Muscle layer of colon (tissue), 2 donors: ENCODE measurements at regions not wholly inside any gene's neighbourhood (a gene's known extent, or its start where the extent isn't known, plus 50 kb on each side); places are given as distances from the start of the nearest gene placed in this dataset.

ENCODE experiments used
- H3K27ac ChIP-seq: one replicate; pipeline ENCODE4 v1.7.0; 2013; ENCODE audit warnings: low read depth, mild to moderate bottlenecking, low read length, moderate library complexity
- H3K27me3 ChIP-seq, 2 donors: one replicate each; pipeline ENCODE4 v1.7.0; 2013; ENCODE audit warnings: low read length in 2 of 2, mild to moderate bottlenecking in 2 of 2; ENCODE audit not compliant: insufficient read depth in 2 of 2, control insufficient read depth in 1 of 2
- H3K36me3 ChIP-seq: one replicate; pipeline ENCODE4 v1.7.0; 2013; ENCODE audit warnings: mild to moderate bottlenecking, low read length; ENCODE audit not compliant: insufficient read depth
- H3K4me1 ChIP-seq: one replicate; pipeline ENCODE4 v1.7.0; 2013; ENCODE audit warnings: mild to moderate bottlenecking, low read length; ENCODE audit not compliant: insufficient read depth
- H3K4me3 ChIP-seq, 2 donors: one replicate each; pipeline ENCODE4 v1.7.0; 2013; ENCODE audit warnings: low read length in 2 of 2, low read depth in 1 of 2, mild to moderate bottlenecking in 1 of 2, moderate library complexity in 1 of 2
- H3K9ac ChIP-seq: one replicate; pipeline ENCODE4 v1.7.0; 2013; ENCODE audit warnings: low read length
- H3K9me3 ChIP-seq: one replicate; pipeline ENCODE4 v1.7.0; 2013; ENCODE audit warnings: mild to moderate bottlenecking, low read length
- donor health status: abdominal sarcoma.
- donor health status: Adenocarcinoma of cecum.

DNA sequence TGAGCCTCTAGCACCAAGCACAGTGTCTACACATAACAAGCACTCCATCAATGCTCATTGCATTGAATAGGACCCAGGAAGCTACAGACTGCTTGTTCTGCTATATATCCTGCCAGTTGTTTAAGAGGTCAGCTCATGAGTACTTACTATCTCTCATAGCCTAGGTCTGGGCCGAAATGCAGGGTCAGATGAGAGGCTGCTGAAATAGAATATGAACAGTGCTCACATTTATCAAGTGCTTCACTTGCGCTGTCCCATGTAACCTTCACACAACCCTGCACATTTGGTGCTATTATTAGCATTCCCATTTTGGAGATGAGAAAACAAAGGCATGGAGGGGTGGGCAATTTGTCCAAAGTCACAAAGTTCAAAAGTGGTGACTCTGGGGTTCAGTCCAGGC is 153.6 kb downstream of the FGF18 start:
- no peak overlapping the region for H3K4me3 ChIP-seq
- no peaks in the 10 kb centered on the region for H3K36me3 ChIP-seq
- no peaks in the 10 kb centered on the region for H3K4me1 ChIP-seq
- no peak overlapping the region for H3K27ac ChIP-seq
- H3K9me3 ChIP-seq = peaks cover 7% of the 10 kb centered on the region
- no peaks in the 10 kb centered on the region for H3K27me3 ChIP-seq
- no peak overlapping the region for H3K9ac ChIP-seq

DNA sequence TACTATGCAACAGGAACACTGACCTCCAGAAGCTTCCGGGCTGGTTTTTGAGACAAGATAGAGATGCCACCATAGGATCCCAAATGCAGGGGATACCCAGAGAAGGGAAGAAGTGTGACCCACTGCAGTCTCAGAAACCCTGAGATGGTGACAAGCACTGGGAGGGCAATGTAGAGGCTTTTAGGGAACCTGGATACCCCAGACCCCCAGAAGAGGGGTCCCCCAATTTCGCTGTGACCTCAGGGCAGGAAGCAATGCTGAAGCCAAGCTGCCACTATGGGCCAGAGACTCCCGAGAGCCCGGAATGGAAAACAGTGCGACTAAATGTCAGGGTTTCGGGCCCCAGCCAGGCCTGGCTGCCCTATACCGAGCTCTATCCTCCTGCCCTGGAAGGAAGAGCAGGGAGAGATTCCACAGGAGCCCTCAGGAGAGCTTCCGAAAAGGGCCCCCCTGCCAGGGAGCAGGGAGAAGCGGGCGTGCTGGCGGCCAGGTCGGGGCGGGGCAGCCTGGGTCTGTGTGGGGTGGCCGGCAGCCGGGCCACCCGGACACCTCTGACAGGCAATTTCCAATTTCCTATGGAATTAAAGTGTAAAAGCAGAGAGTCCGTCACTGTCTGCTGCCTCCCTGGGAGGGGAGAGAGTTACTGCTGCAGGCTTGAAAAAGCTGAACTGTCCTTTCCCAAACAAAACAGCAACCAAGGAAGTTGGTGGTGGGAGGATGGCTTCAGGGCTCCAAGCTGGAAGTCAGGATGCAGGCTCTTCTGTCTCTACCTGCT is 154.2 kb downstream of the FGF18 start:
- no peak overlapping the region for H3K9ac ChIP-seq
- no peak overlapping the region for H3K4me3 ChIP-seq
- no peak overlapping the region for H3K27ac ChIP-seq
- H3K9me3 ChIP-seq = peaks cover 5% of the 10 kb centered on the region
- no peaks in the 10 kb centered on the region for H3K36me3 ChIP-seq
- H3K27me3 ChIP-seq = no peaks in the 10 kb centered on the region
- no peaks in the 10 kb centered on the region for H3K4me1 ChIP-seq

DNA sequence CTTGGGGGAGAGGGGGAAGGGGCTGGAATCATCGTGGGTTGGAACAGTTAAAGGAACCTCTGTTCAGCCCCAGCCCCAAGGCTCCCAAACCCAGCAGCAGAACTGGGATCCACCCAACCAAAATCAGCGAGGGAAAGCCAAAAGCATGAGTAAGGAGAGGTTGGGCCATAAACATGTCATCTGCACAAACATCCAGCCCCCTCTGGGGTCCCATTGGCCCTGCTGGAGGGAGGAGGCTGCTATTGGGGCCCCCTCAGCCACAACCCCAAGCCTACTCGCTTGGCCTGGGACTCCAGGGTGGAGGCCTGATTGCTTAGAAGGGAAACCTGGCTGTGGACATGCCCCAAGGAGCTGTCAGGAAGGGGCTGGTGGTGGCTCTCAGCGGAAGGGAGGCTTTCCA is 154.9 kb downstream of the FGF18 start:
- Histone ChIP-seq H3K4me3 (no peak overlapping the region), H3K9ac (no peak overlapping the region), H3K27ac (no peak overlapping the region), H3K27me3 (no peaks in the 10 kb centered on the region), H3K9me3 (no peaks in the 10 kb centered on the region), H3K4me1 (no peaks in the 10 kb centered on the region), H3K36me3 (no peaks in the 10 kb centered on the region)

DNA sequence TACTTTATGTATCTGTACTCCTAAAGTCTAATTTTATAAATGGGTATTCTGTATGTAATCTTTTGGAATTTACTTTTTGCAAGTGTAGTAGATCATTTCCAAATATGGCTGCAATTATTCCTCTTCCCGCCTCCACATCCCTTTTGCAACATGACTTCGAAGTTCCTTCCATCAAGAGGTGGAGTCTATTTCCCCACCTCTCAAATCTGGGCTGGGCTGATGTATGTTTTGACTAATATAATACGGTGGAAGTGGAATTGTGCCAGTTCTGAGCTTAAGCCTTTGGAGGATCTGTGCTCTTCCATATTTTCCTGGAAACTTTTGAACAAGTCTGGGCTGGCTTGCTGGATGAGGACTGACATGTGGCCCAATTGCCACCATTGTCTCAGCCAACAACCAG is 155.9 kb downstream of the FGF18 start:
- no peak overlapping the region for H3K4me3 ChIP-seq
- no peak overlapping the region for H3K9ac ChIP-seq
- H3K27ac ChIP-seq = no peak overlapping the region
- no peaks in the 10 kb centered on the region for H3K36me3 ChIP-seq
- H3K27me3 ChIP-seq = no peaks in the 10 kb centered on the region
- H3K9me3 ChIP-seq = no peaks in the 10 kb centered on the region
- H3K4me1 ChIP-seq = peaks cover 2% of the 10 kb centered on the region

DNA sequence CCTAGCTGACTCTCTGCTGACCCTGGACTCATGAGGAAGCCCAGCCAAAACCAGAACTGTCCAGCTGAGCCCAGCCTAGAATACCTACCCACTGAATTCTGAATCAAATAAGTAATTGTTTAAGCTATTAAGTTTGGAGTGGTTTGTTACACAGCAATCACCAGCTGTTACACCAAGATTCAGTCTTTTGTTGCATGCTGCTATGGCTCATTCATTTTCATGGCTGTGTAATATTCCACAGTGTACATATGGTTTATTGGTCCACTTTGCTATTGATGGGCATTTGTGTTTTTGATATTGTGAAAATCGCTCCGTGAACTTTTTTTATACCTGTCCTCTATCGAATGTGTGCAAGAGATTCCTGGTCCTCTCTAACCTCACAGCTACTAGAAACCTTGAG is 156.4 kb downstream of the FGF18 start:
- H3K27me3 ChIP-seq = no peaks in the 10 kb centered on the region
- no peak overlapping the region for H3K4me3 ChIP-seq
- no peak overlapping the region for H3K9ac ChIP-seq
- H3K36me3 ChIP-seq = no peaks in the 10 kb centered on the region
- no peak overlapping the region for H3K27ac ChIP-seq
- peaks cover 6% of the 10 kb centered on the region for H3K4me1 ChIP-seq
- H3K9me3 ChIP-seq = no peaks in the 10 kb centered on the region

DNA sequence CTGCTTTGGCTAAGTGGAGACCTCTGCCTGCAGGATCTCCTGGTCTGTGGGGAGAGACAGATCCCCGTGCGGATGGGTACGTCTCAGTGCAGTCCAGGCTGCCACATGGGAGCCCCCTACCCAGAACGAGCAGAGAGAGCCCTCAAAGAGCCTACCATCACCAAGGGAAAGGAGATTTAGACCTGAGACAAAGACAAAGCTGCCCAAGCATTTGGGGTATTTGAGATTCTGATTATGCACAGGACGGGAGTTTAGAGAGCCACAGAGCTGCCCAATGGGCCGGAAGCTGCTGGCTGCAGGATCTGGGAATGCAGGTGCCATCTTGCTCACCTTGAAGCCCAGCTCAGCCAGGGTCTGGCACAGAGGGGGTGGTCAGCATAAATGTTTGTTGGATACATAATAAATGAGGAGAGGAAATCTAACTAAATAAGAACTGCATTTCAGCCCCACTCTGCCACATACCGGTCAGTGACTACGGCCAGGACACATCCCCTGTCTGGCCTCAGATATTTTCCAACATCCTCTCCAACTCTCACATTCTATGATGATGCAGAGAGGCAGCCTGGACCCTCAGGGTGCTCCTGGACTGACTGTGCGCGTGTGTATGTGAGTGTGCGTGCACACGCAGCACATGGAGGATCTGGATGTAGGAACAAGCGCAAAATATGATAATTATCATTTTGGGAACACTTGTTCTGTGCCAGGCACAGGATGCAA is 157.8 kb downstream of the FGF18 start:
- Histone ChIP-seq H3K4me1 (peaks cover 8% of the 10 kb centered on the region), H3K36me3 (no peaks in the 10 kb centered on the region), H3K27ac (no peak overlapping the region), H3K4me3 (no peak overlapping the region), H3K9me3 (no peaks in the 10 kb centered on the region), H3K27me3 (no peaks in the 10 kb centered on the region), H3K9ac (no peak overlapping the region)

DNA sequence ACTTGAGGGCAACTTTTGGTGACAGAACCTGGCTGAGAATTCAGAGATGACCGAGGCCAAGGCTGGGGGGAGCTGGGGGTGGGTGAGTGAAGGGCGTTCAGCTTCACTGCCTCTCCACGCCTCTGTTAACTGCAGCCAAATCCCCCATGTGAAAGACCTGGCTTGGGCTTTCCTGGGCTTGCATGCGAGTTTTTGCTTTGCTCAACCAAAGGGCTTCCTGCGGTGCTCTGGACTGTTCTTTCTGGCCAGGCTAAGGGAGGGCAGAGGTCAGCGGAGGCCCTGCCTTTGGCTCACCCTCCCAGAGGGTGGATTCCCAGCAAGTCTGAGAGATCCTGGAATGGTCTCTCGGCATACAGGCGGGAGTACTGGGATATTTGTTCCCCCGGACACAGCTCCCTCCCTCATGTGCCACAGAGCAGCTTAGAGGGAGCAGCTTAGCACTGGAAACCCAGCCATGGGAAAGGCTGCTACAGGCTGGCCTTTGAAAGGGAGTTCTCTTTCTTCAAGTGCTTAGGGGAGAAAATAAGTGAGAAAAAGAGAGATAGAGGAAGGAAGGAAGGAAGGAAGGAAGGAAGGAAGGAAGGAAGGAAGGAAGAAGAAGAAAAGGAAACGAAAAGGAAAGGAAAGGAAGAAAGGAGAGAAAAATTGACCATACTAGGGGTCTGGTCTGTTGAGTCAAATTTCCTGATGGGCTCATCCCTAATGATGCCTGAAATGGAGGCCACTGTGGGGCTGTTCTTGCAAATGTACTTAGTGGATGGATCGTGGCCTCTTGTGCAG is 158.8 kb downstream of the FGF18 start:
- no peaks in the 10 kb centered on the region for H3K36me3 ChIP-seq
- H3K4me3 ChIP-seq = no peak overlapping the region
- no peak overlapping the region for H3K27ac ChIP-seq
- H3K27me3 ChIP-seq = no peaks in the 10 kb centered on the region
- peaks cover 8% of the 10 kb centered on the region for H3K4me1 ChIP-seq
- no peaks in the 10 kb centered on the region for H3K9me3 ChIP-seq
- no peak overlapping the region for H3K9ac ChIP-seq

DNA sequence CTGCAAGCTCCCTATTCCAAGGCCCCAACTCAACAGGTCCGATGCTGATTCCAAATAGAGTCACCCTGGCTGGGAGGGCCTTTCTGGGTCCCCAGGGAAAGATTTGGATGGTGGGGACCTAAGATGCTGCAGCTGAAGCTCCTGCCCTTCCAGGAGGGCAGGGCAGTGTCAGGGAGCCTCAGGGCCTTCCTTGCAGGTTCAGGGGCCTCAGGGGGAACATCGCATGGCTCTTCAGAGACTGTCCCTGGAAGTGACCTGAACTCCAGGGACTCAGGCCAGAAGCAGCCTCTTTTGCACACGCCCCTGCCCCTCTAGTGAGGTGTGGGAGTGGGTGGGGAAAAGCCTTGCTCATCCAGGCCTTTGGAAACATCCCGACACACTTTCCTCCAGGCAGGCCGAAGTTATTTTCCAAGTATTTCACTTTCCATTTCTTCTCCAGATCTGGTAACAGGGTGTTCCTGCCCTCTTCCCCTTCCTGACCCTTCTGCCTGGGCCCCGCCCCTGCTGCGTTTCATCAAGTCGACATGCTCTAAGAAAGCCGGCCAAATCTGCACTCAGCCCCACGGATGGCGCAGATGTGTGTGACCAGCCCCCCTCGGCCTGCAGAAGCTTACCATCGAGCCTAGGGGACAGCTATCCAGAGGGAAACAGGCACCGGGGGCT is 159.5 kb downstream of the FGF18 start:
- no peaks in the 10 kb centered on the region for H3K9me3 ChIP-seq
- H3K27ac ChIP-seq = no peak overlapping the region
- no peak overlapping the region for H3K4me3 ChIP-seq
- H3K4me1 ChIP-seq = peaks cover 8% of the 10 kb centered on the region
- no peaks in the 10 kb centered on the region for H3K36me3 ChIP-seq
- no peaks in the 10 kb centered on the region for H3K27me3 ChIP-seq
- no peak overlapping the region for H3K9ac ChIP-seq

DNA sequence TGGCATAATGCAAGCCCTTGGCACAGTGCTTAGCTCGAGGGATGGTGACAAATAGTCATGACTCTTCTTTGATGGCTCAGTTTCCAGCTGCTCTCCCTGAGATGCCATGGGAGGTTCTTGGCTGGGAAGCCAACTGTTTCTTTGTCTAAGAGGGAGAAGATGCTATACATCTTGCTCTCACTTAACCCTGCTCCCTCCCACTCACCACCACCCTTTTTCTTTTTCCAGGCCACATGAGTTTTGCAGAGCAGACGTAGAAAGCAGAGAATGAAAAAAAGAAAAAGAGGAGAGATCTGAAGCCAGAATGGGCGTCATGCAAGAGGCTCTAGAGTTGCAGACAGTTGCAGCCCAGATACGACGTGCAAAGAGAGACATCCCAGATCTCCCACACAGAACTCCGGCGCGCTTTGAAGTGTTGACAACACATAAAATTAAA is 160.5 kb downstream of the FGF18 start:
- H3K4me1 ChIP-seq = peaks cover 8% of the 10 kb centered on the region
- H3K9me3 ChIP-seq = no peaks in the 10 kb centered on the region
- H3K27me3 ChIP-seq = no peaks in the 10 kb centered on the region
- H3K9ac ChIP-seq = no peak overlapping the region
- H3K36me3 ChIP-seq = no peaks in the 10 kb centered on the region
- H3K4me3 ChIP-seq = peak overlapping the region in 1 of 2 donors; percentile 24
- no peak overlapping the region for H3K27ac ChIP-seq

DNA sequence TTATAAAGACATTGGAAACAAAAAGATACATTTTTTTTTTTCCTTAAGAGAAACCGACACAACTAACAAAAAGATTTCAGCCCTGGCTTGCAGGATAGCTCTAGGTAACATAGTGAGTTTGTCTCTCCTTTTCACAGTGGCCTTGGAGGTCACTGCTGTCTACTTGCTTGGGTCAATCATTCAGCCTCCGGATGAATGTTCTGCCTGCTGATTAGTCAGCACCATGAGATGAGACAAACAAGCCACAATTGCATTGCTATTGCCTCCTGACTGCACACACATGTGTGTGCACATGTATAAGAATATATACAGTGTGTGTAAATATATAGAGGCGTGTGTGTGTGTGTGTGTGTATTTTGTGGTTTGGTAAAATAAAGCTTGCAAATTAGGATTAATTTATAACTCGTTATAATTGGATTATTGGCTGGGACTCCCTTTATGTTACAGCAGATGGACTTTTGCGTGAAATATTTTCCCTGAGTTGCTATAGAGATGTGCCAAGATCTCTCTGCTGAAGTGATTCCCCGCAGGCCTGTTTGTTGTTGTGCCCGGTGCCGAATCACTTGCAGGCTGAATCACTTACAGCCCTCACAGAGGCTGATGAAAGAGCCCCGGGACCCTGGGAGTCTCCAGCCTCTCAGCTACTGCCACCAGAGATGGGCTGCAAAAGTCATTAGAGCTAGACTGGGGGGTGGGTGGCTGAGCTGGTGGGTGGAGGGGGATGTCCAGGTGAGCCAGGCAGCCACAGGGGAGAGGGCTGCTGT is 161.2 kb downstream of the FGF18 start:
- H3K9ac ChIP-seq = no peak overlapping the region
- no peaks in the 10 kb centered on the region for H3K9me3 ChIP-seq
- peaks cover 8% of the 10 kb centered on the region for H3K4me1 ChIP-seq
- H3K4me3 ChIP-seq = peak overlapping the region in 1 of 2 donors; percentile 24
- no peak overlapping the region for H3K27ac ChIP-seq
- H3K27me3 ChIP-seq = no peaks in the 10 kb centered on the region
- no peaks in the 10 kb centered on the region for H3K36me3 ChIP-seq
